Suppressor macrophage treated with lipopolysaccharide for 4 hours (primary cell): ENCODE measurements at regions not wholly inside any gene's neighbourhood (a gene's known extent, or its start where the extent isn't known, plus 50 kb on each side); places are given as distances from the start of the nearest gene placed in this dataset.

Source experiments
- DNase-seq: peaks from one replicate; pipeline ENCODE4 v3.0.0-alpha.2; 2020

- no peak for DNase-seq
Measured at GRCh38 chr3:106365061-106365691, 496.4 kb upstream of the CBLB start.

GRCh38 chr3:106366352-106366751, 497.5 kb upstream of the CBLB start:
- DNase-seq, result no peak

- DNase-seq, result no peak
Measured at GRCh38 chr3:106367496-106367895, 498.7 kb upstream of the CBLB start.

GRCh38 chr3:106371221-106371970, 502.6 kb upstream of the CBLB start:
- DNase-seq, result no peak

GRCh38 chr3:106371971-106372805, 503.4 kb upstream of the CBLB start:
- no peak for DNase-seq

- no peak for DNase-seq
Measured at GRCh38 chr3:106372806-106373190, 504.0 kb upstream of the CBLB start.

GRCh38 chr3:106376016-106376570, 507.3 kb upstream of the CBLB start:
- DNase-seq, result no peak

GRCh38 chr3:106379251-106379750, 510.5 kb upstream of the CBLB start:
- no peak for DNase-seq

GRCh38 chr3:106380232-106380631, 511.4 kb upstream of the CBLB start:
- no peak for DNase-seq

GRCh38 chr3:106381286-106381938, 512.6 kb upstream of the CBLB start:
- no peak for DNase-seq

- no peak for DNase-seq
Measured at GRCh38 chr3:106381939-106382335, 513.1 kb upstream of the CBLB start.

- DNase-seq, result peak; percentile 6
Measured at GRCh38 chr3:106386050-106386449, 517.2 kb upstream of the CBLB start.

GRCh38 chr3:106392915-106393314, 524.1 kb upstream of the CBLB start:
- DNase-seq, result no peak

- DNase-seq, result no peak
Measured at GRCh38 chr3:106397006-106397405, 528.2 kb upstream of the CBLB start.

GRCh38 chr3:106398891-106399600, 530.2 kb upstream of the CBLB start:
- DNase-seq, result no peak

- no peak for DNase-seq
Measured at GRCh38 chr3:106399761-106400160, 530.9 kb upstream of the CBLB start.

- no peak for DNase-seq
Measured at GRCh38 chr3:106401666-106402490, 533.1 kb upstream of the CBLB start.

GRCh38 chr3:106403371-106404145, 534.7 kb upstream of the CBLB start:
- no peak for DNase-seq

- DNase-seq, result no peak
Measured at GRCh38 chr3:106413683-106414082, 544.9 kb upstream of the CBLB start.

GRCh38 chr3:106420628-106421027, 551.8 kb upstream of the CBLB start:
- no peak for DNase-seq
